Hematopoietic multipotent progenitor cell treated with erythropoietin and hydrocortisone succinate and interleukin-3 and kit ligand, for 6 days (in vitro differentiated cells): ENCODE measurements at regions not wholly inside any gene's neighbourhood (a gene's known extent, or its start where the extent isn't known, plus 50 kb on each side); places are given as distances from the start of the nearest gene placed in this dataset.

ENCODE experiments used
- DNase-seq: peaks from one replicate; pipeline ENCODE4 v3.0.0-alpha.2; 2015

DNA sequence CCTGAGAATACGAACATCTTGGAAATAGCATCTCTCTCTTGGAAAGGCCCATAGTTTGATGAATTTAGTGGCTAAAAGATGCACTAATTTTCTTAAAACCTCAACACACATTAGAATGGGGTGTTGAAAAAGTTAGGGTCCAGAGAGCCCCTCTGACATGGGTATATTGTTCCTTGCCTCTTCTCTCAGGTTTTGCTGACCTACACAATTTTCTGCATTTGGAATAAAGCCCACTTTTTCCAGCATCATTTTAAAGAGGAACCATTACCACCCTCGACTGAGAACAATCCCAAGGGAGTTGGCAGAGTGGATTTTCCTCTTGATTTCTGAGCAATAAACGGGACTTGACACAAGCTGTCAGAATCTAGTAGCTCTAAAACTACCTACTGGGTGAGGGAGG lies 156.1 kb downstream of the PMP22 start:
- DNase-seq, result no peak

DNA sequence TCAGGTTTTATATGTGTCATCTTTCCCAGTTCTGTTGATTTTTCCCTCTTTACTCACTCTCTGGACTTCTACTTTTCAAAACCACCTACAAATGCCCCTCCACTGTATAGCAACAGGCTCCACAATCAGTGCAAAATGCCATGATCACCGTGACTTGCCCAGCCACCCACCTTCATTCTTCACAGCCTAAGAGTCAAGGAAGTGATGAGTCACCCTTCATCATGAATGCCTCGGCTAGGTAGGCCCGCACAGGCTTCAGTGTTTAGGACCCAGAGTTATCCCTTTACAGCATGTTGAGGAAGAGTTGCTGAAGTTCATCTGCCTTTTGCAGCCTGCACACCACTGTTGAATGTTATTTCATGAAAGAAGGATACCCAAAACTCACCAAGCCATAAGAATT lies 158.6 kb downstream of the PMP22 start:
- no peak for DNase-seq

GRCh38 chr17:15103785-15104184 lies 161.3 kb downstream of the PMP22 start:
- no peak for DNase-seq

- no peak for DNase-seq
These were observed 164.0 kb downstream of the PMP22 start for GRCh38 chr17:15101175-15101574.

GRCh38 chr17:15096511-15096910 lies 168.6 kb downstream of the PMP22 start:
- DNase-seq, result no peak

DNA sequence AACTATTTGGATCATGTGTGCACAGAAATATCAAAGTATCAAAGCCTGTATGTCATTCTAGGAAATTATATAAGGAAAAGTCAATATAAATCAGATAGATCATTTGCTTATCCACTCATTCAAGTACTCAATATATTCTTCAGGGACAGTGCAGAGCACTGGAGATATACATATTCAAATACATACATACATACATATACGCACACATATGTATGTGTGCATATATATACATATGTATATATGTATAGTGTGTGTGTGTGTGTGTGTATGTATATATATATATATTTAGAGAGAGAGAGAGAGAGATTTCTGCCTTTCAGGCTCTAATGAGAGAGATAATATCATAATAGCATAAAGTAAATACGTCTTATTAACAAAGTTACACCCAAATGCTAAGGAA lies 169.2 kb downstream of the PMP22 start:
- no peak for DNase-seq

- DNase-seq, result no peak
These were observed 172.4 kb downstream of the PMP22 start for GRCh38 chr17:15092762-15093161.

DNA sequence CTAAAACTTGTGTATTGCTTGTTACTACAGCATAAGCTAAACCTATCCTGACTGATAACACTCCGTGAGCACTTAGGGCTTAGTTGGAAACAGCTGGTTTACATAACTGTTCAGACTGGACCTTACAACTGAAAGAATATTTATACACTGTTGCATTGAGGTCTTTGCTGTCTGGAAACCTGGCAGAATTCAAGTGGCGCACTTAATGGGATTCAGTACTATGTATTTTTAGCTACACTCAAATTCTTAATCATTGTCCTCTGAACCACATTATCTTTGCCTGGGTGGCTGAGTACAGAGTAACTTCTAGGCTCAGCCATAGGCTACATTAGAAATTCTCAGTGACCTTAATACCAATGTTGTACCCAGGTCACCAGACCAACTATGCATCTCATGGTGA lies 172.9 kb downstream of the PMP22 start:
- no peak for DNase-seq

DNA sequence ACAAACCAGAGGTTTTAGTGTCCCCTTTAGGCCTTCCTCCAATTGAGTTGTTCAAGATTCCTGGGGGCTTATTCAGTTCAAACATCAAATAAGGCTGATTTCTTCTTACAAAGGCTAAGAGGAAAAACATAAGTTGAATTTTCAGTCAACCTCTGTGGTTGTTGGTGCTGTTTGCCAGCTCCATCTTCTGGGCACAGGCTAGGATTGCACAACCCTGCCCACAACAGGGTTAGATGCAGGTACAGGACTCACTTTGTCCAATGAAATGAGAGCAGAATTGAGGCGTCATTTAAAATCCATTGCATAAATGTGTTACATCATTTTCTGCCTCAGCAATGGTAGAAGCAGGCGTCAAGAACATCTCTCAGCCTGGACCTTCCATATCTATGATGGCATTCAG lies 173.3 kb downstream of the PMP22 start:
- peak; percentile 13 for DNase-seq

DNA sequence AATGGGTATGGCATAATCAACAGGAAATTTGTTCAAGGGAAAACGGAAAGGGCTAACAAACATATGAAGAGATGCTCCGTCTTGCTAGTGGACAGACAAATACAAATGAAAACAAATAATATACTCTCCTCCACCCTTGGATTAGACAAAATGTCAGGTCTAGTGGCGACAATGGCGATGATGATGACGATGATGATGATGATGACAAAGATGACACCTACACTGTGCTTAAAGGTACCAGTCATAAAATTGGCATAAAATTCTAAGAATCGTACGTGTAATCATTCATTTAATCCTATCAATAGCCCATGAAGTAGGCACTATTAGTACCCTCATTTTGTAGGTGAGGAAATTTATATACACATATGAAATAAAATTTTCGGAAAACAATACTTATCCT lies 174.6 kb downstream of the PMP22 start:
- no peak for DNase-seq

DNA sequence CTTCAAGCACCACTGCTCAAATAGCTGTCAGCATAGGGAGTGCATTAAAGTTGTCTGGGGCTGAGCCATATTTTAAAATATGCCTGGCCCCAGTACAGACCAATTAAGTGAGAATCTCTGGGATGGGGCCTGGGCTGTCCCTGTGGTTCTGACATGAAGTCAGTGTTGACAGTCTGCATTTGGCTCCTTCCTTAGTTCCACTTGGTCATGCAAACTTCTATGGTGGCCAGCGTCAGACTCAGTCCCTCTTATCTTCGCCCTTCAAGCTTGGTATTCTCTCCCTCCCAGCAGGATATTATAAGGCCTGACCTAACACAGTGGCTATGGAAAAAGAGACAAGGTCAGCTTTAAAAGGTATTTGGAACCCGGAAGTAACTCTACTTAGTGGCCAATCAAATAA lies 177.2 kb downstream of the PMP22 start:
- no peak for DNase-seq

- DNase-seq, result no peak
These were observed 178.3 kb downstream of the PMP22 start for GRCh38 chr17:15086776-15087295.

DNA sequence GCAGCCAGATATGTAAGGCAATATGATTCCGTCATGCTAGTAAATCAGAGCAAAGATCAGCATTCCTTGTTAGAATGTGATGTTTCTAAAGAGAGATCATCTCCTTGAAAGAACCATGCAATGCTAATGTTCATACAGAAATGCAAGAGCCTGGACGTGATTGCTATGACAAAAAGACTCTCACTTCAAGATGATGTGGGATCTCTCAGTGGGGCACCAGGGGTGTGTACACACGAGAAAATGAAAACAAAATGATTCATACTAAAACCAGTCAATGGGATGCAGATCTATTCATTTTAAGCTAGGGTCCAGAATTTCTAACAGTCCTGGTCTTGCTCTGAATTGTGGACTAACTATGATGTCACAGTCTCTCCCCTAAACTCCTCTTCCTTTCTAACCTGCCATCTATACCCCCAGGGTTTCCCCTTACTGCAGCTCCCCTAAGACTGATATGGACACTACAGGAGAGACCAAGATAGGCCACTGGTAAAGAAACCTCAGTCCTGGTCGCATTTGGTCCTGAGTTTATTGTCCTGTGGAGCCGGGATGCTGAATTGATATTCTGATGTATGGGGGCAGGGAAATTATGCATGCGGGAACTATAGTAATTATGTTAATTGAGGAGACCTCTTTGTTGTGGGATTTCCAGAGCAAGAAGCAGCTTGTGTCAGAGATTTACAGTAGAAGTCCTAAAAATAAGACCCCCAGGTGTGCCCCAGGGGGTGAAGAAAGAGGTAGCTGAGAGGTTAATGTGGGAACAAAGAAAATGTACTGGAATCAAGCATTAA lies 179.0 kb downstream of the PMP22 start:
- DNase-seq, result no peak

DNA sequence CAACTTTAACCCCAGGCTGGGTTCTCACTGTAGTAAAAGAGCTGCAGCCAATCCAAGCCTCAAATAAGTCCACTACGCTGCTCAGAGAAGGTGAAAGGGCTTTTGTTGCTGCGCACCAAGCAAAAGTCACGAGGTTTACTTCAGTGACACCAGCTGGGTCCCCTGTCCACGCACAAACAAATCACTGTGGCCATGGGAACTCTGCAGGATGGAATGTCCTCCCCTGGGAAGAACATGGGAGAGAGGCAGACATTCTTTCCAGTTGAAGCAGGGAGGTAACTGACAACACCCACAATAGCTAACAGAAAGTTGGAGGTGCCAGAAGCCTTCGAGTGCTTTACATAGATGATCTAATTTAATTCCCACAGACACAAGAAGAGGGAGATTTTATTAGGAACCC lies 181.9 kb downstream of the PMP22 start:
- DNase-seq, result no peak

- no peak for DNase-seq
These were observed 184.1 kb downstream of the PMP22 start for GRCh38 chr17:15081008-15081407.

- DNase-seq, result no peak
These were observed 186.6 kb downstream of the PMP22 start for GRCh38 chr17:15078570-15078969.

DNA sequence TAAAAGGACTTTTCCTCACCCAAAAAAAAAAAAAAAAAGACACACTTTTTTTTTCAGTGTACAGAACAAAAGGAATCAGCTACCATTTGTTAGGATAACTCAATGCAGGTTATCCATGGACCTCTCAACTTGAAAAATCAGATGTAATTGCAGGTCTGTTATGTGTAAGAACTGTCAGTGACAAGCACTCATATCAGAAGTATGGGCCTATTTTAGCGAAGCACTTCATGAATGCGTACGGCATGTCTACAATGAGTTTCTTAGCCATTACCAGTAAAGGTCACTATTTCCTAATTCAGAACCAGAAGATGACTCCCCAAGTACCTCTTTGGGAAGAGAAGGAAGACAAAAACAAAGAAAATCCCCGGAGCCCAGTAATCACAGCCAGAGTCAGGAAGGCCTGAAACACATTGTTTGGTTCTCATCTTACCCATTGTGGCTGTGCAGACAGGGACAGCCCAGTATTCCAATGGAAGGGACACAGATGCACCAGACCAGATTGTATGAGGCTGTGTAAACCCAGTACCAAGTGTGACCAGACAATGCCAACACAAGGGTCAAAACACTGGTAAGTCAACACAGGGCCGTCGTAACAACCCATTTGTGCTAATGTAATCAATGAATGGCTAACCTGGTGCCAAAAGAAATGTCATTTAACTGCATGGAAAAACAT lies 188.0 kb downstream of the PMP22 start:
- DNase-seq, result no peak

GRCh38 chr17:15051933-15052332 lies 213.2 kb downstream of the PMP22 start:
- DNase-seq, result no peak

- DNase-seq, result no peak
These were observed 215.3 kb downstream of the PMP22 start for GRCh38 chr17:15049795-15050160.

- DNase-seq, result no peak
These were observed 216.0 kb downstream of the PMP22 start for GRCh38 chr17:15048933-15049794.

DNA sequence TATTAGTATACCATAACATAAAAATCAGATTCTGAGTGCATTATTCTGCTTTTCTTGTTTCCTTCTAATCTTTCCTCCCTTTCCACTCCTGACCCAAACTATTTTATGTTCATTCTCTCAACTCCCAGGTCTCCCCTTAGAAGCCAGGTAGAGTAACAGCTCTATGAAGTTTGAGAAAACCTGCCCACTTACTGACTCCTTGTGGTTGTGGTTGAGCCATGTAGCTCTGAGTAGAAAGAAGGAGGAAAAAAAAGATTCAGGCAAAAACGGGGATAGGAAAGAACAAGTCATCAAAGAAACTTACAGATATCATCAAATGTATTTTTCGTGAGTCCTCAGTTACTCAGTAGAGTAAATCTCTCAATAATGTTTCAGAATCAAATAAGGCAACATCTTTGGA lies 216.7 kb downstream of the PMP22 start:
- DNase-seq, result no peak

- no peak for DNase-seq
These were observed 222.8 kb downstream of the PMP22 start for GRCh38 chr17:15042311-15042710.

- DNase-seq, result no peak
These were observed 225.8 kb downstream of the PMP22 start for GRCh38 chr17:15039366-15039765.

- DNase-seq, result no peak
These were observed 226.5 kb downstream of the PMP22 start for GRCh38 chr17:15038656-15039055.
